ENCODE measurements at regions not wholly inside any gene's neighbourhood (a gene's known extent, or its start where the extent isn't known, plus 50 kb on each side); places are given as distances from the start of the nearest gene placed in this dataset.

DNA sequence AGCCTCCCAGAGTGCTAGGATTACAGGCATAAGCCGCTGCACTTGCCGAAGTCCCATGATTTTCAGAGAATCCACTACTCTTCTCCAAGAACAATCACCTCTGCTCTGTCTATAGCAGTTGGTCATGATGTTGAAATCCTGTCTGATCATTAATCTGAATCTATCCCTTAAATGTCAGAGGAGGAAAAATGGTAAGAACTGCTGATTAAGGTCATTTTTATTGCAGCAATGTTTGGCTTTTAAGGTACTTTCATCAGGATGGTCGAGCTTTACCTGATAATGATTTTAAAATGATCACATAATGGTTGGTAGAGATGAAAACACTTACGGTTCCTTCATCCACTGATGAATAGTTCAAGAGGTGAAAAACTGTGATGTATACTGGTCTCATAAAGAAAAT, 968.6 kb downstream of the TLE4 start:
- H3K36me3 ChIP-seq = no peaks in the 10 kb centered on the region
- ATAC-seq (no peak), DNase-seq (no peak)
- TF ChIP-seq, protein P1, sequence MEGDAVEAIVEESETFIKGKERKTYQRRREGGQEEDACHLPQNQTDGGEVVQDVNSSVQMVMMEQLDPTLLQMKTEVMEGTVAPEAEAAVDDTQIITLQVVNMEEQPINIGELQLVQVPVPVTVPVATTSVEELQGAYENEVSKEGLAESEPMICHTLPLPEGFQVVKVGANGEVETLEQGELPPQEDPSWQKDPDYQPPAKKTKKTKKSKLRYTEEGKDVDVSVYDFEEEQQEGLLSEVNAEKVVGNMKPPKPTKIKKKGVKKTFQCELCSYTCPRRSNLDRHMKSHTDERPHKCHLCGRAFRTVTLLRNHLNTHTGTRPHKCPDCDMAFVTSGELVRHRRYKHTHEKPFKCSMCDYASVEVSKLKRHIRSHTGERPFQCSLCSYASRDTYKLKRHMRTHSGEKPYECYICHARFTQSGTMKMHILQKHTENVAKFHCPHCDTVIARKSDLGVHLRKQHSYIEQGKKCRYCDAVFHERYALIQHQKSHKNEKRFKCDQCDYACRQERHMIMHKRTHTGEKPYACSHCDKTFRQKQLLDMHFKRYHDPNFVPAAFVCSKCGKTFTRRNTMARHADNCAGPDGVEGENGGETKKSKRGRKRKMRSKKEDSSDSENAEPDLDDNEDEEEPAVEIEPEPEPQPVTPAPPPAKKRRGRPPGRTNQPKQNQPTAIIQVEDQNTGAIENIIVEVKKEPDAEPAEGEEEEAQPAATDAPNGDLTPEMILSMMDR (IDR thresholded peaks at IDR 0.05) = no peak
- H3K27me3 ChIP-seq = no peaks in the 10 kb centered on the region
- H3K4me3 ChIP-seq = no peak overlapping the region
- no peaks in the 10 kb centered on the region for H3K4me1 ChIP-seq
- peaks cover 0 to 7% of the 10 kb centered on the region in 2 donors for H3K9me3 ChIP-seq
- intact Hi-C loops (cut with DNase I) = no loop called here
- no peak overlapping the region for H3K27ac ChIP-seq

DNA sequence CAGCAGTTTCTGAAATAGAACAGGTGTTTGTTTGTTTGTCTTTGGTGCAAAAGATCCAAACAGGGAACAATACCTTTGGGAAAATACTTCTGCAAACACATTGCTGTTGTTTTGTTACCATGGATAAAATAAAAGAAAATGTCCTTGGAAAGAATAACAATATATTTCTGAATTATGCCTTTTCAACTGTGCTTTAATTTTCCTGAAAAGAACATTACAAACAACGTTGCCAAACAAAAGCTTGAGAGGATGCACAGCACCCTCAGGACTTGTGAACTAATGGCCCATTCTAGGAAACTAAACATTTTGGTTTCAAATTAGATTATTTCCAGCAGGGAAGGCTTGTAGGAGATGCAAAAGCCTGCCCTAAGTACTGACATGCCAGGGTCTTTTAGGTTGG, 967.2 kb downstream of the TLE4 start:
- TF ChIP-seq, protein P1 (IDR thresholded peaks at IDR 0.05) = no peak
- Histone ChIP-seq H3K27ac (no peak overlapping the region), H3K4me1 (no peaks in the 10 kb centered on the region), H3K36me3 (no peaks in the 10 kb centered on the region), H3K4me3 (no peak overlapping the region), H3K27me3 (no peaks in the 10 kb centered on the region), H3K9me3 (no peaks in the 10 kb centered on the region)
- ATAC-seq (no peak), DNase-seq (no peak)
- intact Hi-C loops (cut with DNase I) = no loop called here

DNA sequence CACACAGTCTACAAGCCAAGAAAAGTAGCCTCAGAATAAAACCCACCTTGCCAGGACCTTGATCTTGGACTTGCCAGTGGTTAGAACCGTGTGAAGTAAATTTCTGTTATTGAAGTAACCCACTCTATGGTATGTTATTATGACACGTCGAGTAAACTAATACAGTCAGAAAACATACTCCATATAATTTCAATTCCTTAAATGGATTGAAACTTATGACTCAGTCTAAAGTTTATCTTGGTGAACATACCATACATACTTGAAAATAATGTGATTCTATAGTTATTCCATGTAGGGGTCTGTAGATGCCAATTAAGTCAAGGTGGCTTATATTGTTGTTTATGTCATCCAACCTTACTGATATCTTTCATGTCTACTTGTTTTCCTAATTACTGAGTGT, 950.7 kb downstream of the TLE4 start:
- TF ChIP-seq, protein P1 (IDR thresholded peaks at IDR 0.05) = no peak
- no peaks in the 10 kb centered on the region for H3K36me3 ChIP-seq
- no peaks in the 10 kb centered on the region for H3K4me1 ChIP-seq
- peaks cover 0 to 30% of the 10 kb centered on the region in 2 donors for H3K9me3 ChIP-seq
- intact Hi-C loops (cut with DNase I) = loop anchor here in 1 of 2 donors (5.0 kb wide), 1 partner anchor 115 kb away; no protein-coding TSS in a partner anchor
- no peak for ATAC-seq
- DNase-seq = no peak
- no peak overlapping the region for H3K4me3 ChIP-seq
- H3K27ac ChIP-seq = no peak overlapping the region
- no peaks in the 10 kb centered on the region for H3K27me3 ChIP-seq

DNA sequence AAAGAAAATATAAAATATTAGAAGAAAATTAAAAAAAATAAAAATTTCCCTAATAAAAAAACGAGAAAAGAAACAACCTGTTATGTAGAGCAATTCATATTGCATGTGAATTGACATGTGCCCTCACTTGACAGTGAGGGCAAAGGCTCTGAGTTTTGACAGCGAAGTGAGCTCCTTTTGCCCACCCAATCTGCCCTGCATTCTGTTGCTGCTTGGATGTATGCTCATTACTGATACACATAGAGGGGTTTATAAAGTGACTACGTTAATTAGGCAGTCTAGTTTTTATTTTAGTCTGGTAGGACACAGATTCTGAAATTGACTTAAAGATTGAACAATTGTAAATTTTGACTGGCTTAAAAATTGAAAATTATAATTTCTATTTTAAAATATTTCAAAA, 949.4 kb downstream of the TLE4 start:
- ATAC-seq = no peak
- no peak overlapping the region for H3K27ac ChIP-seq
- no peak for DNase-seq
- no peak overlapping the region for H3K4me3 ChIP-seq
- peaks cover 0 to 17% of the 10 kb centered on the region in 2 donors for H3K9me3 ChIP-seq
- TF ChIP-seq, protein P1 (IDR thresholded peaks at IDR 0.05) = no peak
- no peaks in the 10 kb centered on the region for H3K36me3 ChIP-seq
- intact Hi-C loops (cut with DNase I) = loop anchor here in 1 of 2 donors (5.0 kb wide), 1 partner anchor 116 kb away; no protein-coding TSS in a partner anchor
- no peaks in the 10 kb centered on the region for H3K4me1 ChIP-seq
- no peaks in the 10 kb centered on the region for H3K27me3 ChIP-seq

DNA sequence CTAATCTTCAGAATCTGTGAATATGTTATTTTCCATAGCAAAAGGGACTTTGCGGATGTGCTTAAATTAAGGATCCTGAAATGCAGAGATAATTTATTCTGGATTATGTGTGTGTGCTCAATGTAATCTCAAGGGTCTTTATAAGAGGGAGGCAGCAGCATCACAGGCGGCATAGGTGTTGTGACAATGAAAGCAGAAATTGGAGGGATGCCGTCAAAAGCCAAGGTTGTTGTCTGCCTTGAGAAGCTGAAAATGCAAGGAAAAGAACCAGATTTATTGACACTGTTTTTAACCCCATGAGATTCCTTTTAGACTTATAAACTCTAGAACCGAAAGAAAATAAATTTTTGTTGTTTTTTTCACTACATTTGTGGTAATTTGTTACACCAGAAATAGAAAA, 948.5 kb downstream of the TLE4 start:
- Histone ChIP-seq H3K4me3 (no peak overlapping the region), H3K36me3 (no peaks in the 10 kb centered on the region), H3K9me3 (peaks cover 0 to 12% of the 10 kb centered on the region in 2 donors), H3K27me3 (no peaks in the 10 kb centered on the region), H3K4me1 (no peaks in the 10 kb centered on the region), H3K27ac (no peak overlapping the region)
- ATAC-seq = no peak
- intact Hi-C loops (cut with DNase I) = loop anchor here in 1 of 2 donors (5.0 kb wide), 1 partner anchor 117 kb away; no protein-coding TSS in a partner anchor
- DNase-seq = no peak
- TF ChIP-seq, protein P1 (IDR thresholded peaks at IDR 0.05) = no peak

Data from left lung (tissue), 4 donors.